Activated T-cell treated with anti-CD3 and anti-CD28 coated beads, Interleukin-2, amount 50 U/mL, for 72 hours (primary cell): ENCODE measurements at regions not wholly inside any gene's neighbourhood (a gene's known extent, or its start where the extent isn't known, plus 50 kb on each side); places are given as distances from the start of the nearest gene placed in this dataset.
"Not testable (repeated sequence)": the region's sequence is repeated elsewhere in the genome, so short reads cannot be mapped to it uniquely, and the experiment has no call there.

ENCODE experiments used
- ATAC-seq, 2 donors: fragments of 150-1000 bp; cut with Tn5 transposase; replicated peaks in 1 of 2; 2 replicates each; pipeline ENCODE4 v1.10.0; 2021; ENCODE audit warnings: moderate library complexity in 2 of 2, mild to moderate bottlenecking in 1 of 2
- DNase-seq, 2 donors: peaks; one replicate each; pipeline ENCODE4 v3.0.0; 2021 to 2022; ENCODE audit warnings: mixed read lengths in 1 of 2
- H3K27ac Mint-ChIP-seq: one replicate; pipeline ENCODE4 v1.8.0; 2022; ENCODE audit warnings: mild to moderate bottlenecking, moderate library complexity, mixed read lengths
- H3K27me3 Mint-ChIP-seq: one replicate; pipeline ENCODE4 v1.8.0; 2022; ENCODE audit warnings: low read depth, mixed read lengths
- H3K36me3 Mint-ChIP-seq, 2 donors: one replicate each; pipeline ENCODE4 v1.8.0; 2022; ENCODE audit warnings: mixed read lengths in 2 of 2, mild to moderate bottlenecking in 1 of 2; ENCODE audit not compliant: insufficient read depth in 2 of 2
- H3K4me1 Mint-ChIP-seq: one replicate; pipeline ENCODE4 v1.8.0; 2022; ENCODE audit warnings: low read depth, mixed read lengths
- H3K4me3 Mint-ChIP-seq, 2 donors: one replicate each; pipeline ENCODE4 v1.8.0; 2022; ENCODE audit warnings: mild to moderate bottlenecking in 2 of 2, mixed read lengths in 2 of 2, moderate library complexity in 2 of 2
- H3K9me3 Mint-ChIP-seq, 2 donors: one replicate each; pipeline ENCODE4 v1.8.0; 2022; ENCODE audit warnings: mixed read lengths in 2 of 2

GRCh38 chr7:128561116-128561722 lies 84.7 kb downstream of the METTL2B start:
- Mint-ChIP-seq H3K4me1 (peaks cover 24% of the 10 kb centered on the region), H3K27ac (peak overlapping the region; percentile 83)
- not testable (repeated sequence) for H3K27me3 Mint-ChIP-seq, H3K9me3 Mint-ChIP-seq, ATAC-seq, DNase-seq, H3K36me3 Mint-ChIP-seq, H3K4me3 Mint-ChIP-seq

DNA sequence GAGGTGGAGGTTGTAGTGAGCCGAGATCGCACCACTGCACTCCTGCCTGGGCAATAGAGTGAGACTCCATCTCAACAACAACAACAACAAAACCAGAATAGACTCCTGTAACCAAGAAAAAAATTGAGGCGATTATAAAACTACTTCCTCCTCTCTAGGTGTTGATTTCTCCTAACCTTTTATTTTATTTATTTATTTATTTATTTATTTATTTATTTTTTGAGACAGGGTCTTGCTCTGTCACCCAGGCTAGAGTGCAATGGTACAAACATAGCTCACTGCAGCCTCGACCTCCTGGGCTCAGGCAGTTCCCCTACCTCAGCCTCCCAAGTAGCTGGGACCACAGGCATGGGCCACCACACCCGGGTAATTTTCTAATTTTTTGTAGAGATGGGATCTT lies 86.2 kb downstream of the METTL2B start:
- not testable (repeated sequence) for ATAC-seq, H3K27ac Mint-ChIP-seq, H3K27me3 Mint-ChIP-seq, H3K4me3 Mint-ChIP-seq, H3K9me3 Mint-ChIP-seq, H3K36me3 Mint-ChIP-seq, DNase-seq
- H3K4me1 Mint-ChIP-seq, result peaks cover 24% of the 10 kb centered on the region

- ATAC-seq, result peak in 1 of 2 donors; percentile 21
Measured at GRCh38 chr7:128564123-128564700, 87.7 kb downstream of the METTL2B start.

GRCh38 chr7:128564932-128565864 lies 88.7 kb downstream of the METTL2B start:
- not testable (repeated sequence) for ATAC-seq, H3K4me3 Mint-ChIP-seq, H3K27ac Mint-ChIP-seq, H3K9me3 Mint-ChIP-seq, H3K27me3 Mint-ChIP-seq, DNase-seq
- Mint-ChIP-seq H3K4me1 (peaks cover 13% of the 10 kb centered on the region), H3K36me3 (peaks cover 3 to 13% of the 10 kb centered on the region in 2 donors)

More at GRCh38 chr7:128564123-128564700, 87.7 kb downstream of the METTL2B start:
- not testable (repeated sequence) for DNase-seq, H3K27ac Mint-ChIP-seq, H3K4me3 Mint-ChIP-seq, H3K27me3 Mint-ChIP-seq, H3K9me3 Mint-ChIP-seq
- H3K4me1 Mint-ChIP-seq, result peaks cover 23% of the 10 kb centered on the region
- peaks cover 3 to 13% of the 10 kb centered on the region in 2 donors for H3K36me3 Mint-ChIP-seq

- not testable (repeated sequence) for DNase-seq, H3K9me3 Mint-ChIP-seq, H3K27ac Mint-ChIP-seq, ATAC-seq, H3K4me1 Mint-ChIP-seq, H3K4me3 Mint-ChIP-seq, H3K27me3 Mint-ChIP-seq, H3K36me3 Mint-ChIP-seq
Measured at GRCh38 chr7:128575277-128575676, 96.8 kb upstream of the GARIN1A start.

- not testable (repeated sequence) for H3K27ac Mint-ChIP-seq, H3K36me3 Mint-ChIP-seq, H3K4me1 Mint-ChIP-seq, ATAC-seq, H3K9me3 Mint-ChIP-seq, H3K27me3 Mint-ChIP-seq, H3K4me3 Mint-ChIP-seq, DNase-seq
Measured at GRCh38 chr7:128576953-128577352, 95.1 kb upstream of the GARIN1A start.

- H3K9me3 Mint-ChIP-seq, ATAC-seq, DNase-seq, H3K4me3 Mint-ChIP-seq, H3K4me1 Mint-ChIP-seq, H3K36me3 Mint-ChIP-seq, H3K27ac Mint-ChIP-seq, H3K27me3 Mint-ChIP-seq: not testable (repeated sequence)
Measured at GRCh38 chr7:128579843-128580242, 92.2 kb upstream of the GARIN1A start.

DNA sequence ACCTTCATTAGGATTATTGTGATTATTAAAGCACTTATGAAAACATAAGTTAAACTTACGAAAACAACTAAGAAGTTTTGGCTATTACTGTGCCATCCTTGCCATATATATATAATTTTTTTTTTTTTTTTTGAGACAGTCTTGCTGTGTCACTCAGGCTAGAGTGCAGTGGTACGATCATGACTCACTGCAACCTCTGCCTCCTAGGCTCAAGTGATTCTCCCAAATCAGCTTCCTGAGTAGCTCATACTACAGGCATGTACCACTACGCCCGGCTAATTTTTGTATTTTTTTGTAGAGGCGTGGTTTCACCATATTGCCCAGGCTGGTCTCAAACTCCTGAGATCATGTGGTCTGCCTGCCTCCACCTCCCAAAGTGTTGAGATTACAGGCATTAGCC lies 91.0 kb upstream of the GARIN1A start:
- H3K27me3 Mint-ChIP-seq, ATAC-seq, H3K36me3 Mint-ChIP-seq, H3K4me3 Mint-ChIP-seq, H3K4me1 Mint-ChIP-seq, H3K27ac Mint-ChIP-seq, H3K9me3 Mint-ChIP-seq, DNase-seq: not testable (repeated sequence)

DNA sequence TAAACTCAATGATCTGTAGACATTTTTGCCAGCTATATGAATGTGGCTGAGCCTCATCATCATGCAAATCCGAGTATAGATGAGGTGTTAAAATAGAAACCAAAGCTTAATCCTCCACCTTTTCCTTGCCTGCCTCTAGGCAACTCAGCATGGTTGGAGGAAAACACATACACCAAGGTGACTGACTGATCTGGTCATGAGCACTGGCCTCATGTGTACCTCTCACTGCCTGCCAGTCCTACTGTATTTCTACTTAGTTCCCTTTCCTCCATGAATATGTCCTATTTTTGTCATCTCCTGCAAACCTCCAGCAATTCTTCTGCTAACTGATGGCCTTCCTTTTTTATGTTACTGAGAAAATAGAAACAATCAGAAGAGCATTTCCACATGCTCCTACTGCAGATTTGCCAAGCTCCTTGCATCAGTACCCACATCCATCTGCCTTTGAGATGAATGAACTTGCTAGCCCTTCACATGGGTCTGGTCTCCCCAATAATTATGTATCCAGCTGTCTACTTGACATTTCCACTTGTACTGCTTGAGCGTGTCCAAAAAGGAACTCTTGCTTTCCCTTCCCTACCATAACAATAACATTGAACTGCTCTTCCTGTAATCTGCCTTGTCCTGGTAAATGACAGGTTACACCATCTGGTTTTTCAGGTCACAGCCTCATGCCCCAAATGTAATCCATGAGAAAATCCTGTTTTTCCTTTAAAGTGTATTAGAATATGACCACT lies 90.1 kb upstream of the GARIN1A start:
- not testable (repeated sequence) for DNase-seq, H3K36me3 Mint-ChIP-seq, H3K4me3 Mint-ChIP-seq, ATAC-seq, H3K4me1 Mint-ChIP-seq, H3K27me3 Mint-ChIP-seq, H3K9me3 Mint-ChIP-seq, H3K27ac Mint-ChIP-seq

GRCh38 chr7:128586715-128587114 lies 85.4 kb upstream of the GARIN1A start:
- H3K27me3 Mint-ChIP-seq, H3K4me1 Mint-ChIP-seq, H3K4me3 Mint-ChIP-seq, DNase-seq, H3K36me3 Mint-ChIP-seq, ATAC-seq, H3K9me3 Mint-ChIP-seq: not testable (repeated sequence)
- H3K27ac Mint-ChIP-seq, result peak overlapping the region; percentile 16

DNA sequence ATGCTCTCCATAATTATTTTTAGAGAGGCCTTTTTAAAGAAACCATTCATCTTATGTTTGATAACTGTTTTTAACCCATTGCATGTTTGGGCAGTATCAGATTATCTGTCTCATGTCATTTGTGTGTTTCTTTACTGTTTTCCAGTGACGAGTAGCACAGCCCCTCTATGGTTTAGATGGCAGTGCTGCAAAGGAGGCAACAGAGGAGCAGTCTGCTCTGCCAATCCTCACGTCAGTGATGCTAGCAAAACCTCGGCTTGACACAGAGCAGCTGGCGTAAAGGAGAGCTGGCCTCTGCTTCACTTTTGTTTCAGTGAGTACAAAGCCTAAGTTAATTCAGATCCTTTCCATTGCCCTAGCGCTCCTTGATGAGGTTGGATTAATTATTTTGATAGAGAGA lies 80.4 kb upstream of the GARIN1A start:
- Mint-ChIP-seq H3K27me3 (no peaks in the 10 kb centered on the region), H3K27ac (no peak overlapping the region), H3K9me3 (no peaks in the 10 kb centered on the region), H3K4me3 (no peak overlapping the region), H3K4me1 (no peaks in the 10 kb centered on the region), H3K36me3 (peaks cover 2 to 19% of the 10 kb centered on the region in 2 donors)
- no peak for ATAC-seq
- DNase-seq, result no peak

DNA sequence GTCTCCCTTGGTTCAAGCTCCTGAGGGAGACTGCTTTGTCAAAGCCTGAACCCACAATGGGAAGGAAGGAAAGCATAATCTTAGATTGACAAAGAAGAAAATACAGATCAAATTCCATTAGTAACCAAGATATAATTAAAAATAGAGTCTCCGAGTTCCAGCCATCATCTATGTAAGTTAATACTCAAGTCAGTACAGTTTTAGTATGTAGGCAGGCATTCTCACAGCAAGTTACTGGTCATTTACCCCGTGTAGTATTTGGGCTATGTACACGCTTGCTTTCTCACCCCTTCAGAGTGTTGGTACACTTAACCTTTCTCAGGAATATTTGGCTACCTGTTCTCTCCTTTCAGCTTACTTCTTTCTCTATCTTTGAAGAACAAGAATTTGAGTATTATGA lies 79.9 kb upstream of the GARIN1A start:
- peaks cover 2 to 19% of the 10 kb centered on the region in 2 donors for H3K36me3 Mint-ChIP-seq
- not testable (repeated sequence) for H3K27me3 Mint-ChIP-seq, H3K27ac Mint-ChIP-seq, DNase-seq, H3K4me1 Mint-ChIP-seq, H3K9me3 Mint-ChIP-seq, H3K4me3 Mint-ChIP-seq, ATAC-seq

DNA sequence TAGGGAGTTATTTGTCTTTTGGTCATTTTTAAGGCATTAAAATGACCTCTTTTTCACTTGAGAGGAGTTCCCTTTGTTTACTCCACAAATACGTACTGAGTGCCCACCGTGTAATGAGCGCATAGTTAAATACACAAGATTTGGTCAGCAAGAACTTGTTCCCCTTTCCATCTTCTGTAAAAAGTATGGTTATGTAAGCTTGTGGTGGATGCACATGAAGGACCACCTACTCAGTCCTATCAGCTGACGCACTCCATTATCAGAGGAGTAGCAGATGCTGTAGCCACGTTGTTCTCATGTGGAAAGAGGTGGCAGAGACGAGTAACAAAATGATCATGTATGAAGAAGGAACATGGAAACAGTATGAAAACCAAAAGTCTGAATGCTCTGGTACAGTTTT lies 78.0 kb upstream of the GARIN1A start:
- peak overlapping the region; percentile 65 for H3K27ac Mint-ChIP-seq
- not testable (repeated sequence) for H3K27me3 Mint-ChIP-seq

More for the DNA sequence above, 78.0 kb upstream of the GARIN1A start:
- not testable (repeated sequence) for H3K4me3 Mint-ChIP-seq, DNase-seq, H3K4me1 Mint-ChIP-seq, H3K9me3 Mint-ChIP-seq, ATAC-seq
- peaks cover 2 to 17% of the 10 kb centered on the region in 2 donors for H3K36me3 Mint-ChIP-seq
